ENCODE measurements at regions not wholly inside any gene's neighbourhood (a gene's known extent, or its start where the extent isn't known, plus 50 kb on each side); places are given as distances from the start of the nearest gene placed in this dataset.

GRCh38 chr11:90895850-90896249 lies 673.0 kb upstream of the CHORDC1 start:
- no peak overlapping the region for H3K4me3 ChIP-seq (ENCODE audit: low read depth, low read length)
- TF ChIP-seq, protein P1, sequence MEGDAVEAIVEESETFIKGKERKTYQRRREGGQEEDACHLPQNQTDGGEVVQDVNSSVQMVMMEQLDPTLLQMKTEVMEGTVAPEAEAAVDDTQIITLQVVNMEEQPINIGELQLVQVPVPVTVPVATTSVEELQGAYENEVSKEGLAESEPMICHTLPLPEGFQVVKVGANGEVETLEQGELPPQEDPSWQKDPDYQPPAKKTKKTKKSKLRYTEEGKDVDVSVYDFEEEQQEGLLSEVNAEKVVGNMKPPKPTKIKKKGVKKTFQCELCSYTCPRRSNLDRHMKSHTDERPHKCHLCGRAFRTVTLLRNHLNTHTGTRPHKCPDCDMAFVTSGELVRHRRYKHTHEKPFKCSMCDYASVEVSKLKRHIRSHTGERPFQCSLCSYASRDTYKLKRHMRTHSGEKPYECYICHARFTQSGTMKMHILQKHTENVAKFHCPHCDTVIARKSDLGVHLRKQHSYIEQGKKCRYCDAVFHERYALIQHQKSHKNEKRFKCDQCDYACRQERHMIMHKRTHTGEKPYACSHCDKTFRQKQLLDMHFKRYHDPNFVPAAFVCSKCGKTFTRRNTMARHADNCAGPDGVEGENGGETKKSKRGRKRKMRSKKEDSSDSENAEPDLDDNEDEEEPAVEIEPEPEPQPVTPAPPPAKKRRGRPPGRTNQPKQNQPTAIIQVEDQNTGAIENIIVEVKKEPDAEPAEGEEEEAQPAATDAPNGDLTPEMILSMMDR (IDR thresholded peaks at IDR 0.05; ENCODE audit: borderline replicate concordance, insufficient read depth, low read depth, low read length): no peak

DNA sequence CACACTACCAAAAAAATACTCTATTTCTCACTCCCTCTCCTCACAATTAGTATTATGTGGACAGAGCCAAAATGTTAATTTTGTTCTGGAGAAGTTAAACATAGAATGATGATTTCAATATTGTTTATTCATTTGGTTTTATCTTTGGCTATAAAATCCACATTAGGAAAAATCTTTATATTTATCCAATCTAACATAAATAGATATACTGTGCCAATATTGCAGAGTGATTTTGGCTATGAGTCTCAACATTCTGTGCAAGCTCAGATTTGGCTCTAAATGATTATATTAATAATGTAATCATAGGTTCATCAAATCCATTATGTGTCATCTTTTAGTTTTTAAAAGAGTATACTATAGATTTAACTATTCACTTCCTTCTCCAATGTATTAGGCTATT lies 667.5 kb upstream of the CHORDC1 start:
- H3K4me3 ChIP-seq (ENCODE audit: low read depth, low read length): no peak overlapping the region
- TF ChIP-seq, protein P1 (IDR thresholded peaks at IDR 0.05; ENCODE audit: borderline replicate concordance, insufficient read depth, low read depth, low read length): no peak

DNA sequence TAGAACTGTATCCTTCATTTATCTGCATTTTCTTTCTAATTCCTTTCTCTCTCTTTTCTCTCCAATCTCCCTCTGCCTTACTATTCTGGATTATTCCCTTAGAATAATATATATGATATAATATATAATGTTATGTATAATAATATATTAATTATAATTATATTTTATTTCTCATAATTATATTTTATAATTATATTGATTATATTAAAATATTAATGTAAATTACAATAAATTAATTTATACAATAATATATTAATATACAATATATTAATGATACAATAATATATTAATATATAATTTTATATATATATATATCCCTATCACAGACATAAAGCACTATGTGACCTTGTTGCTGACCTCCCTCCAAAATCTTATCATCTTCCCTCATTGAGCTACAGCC lies 661.3 kb upstream of the CHORDC1 start:
- TF ChIP-seq, protein P1 (IDR thresholded peaks at IDR 0.05; ENCODE audit: borderline replicate concordance, insufficient read depth, low read depth, low read length): no peak

GRCh38 chr11:90874986-90875385 lies 652.1 kb upstream of the CHORDC1 start:
- no peak overlapping the region for H3K4me3 ChIP-seq (ENCODE audit: low read depth, low read length)
- TF ChIP-seq, protein P1 (IDR thresholded peaks at IDR 0.05; ENCODE audit: borderline replicate concordance, insufficient read depth, low read depth, low read length): no peak

More for the DNA sequence above, 661.3 kb upstream of the CHORDC1 start:
- no peak overlapping the region for H3K4me3 ChIP-seq (ENCODE audit: low read depth, low read length)

- H3K4me3 ChIP-seq (ENCODE audit: low read depth, low read length): no peak overlapping the region
These were observed 651.4 kb upstream of the CHORDC1 start for GRCh38 chr11:90874281-90874680.

DNA sequence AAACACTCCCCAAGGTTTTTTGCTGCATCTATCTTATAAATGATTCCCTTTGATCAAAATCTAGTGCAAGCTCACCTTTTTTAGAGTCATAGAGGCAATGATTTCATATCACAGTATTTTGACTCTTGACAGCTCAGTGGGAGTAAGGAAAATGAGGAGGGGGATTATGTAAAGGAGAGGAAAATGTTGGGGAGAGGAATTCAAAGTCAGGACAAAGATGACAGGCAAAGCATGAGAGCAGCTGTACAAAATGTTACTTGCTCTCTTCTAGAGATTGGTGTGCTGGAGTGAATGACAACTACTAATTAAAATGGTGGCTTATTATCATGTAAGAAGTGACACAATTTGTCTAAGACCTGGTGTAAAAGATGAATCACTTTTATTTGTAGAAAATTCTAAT lies 644.6 kb upstream of the CHORDC1 start:
- TF ChIP-seq, protein P1 (IDR thresholded peaks at IDR 0.05; ENCODE audit: borderline replicate concordance, insufficient read depth, low read depth, low read length): no peak
- H3K4me3 ChIP-seq (ENCODE audit: low read depth, low read length): no peak overlapping the region

More at GRCh38 chr11:90874281-90874680, 651.4 kb upstream of the CHORDC1 start:
- TF ChIP-seq, protein P1 (IDR thresholded peaks at IDR 0.05; ENCODE audit: borderline replicate concordance, insufficient read depth, low read depth, low read length): no peak

DNA sequence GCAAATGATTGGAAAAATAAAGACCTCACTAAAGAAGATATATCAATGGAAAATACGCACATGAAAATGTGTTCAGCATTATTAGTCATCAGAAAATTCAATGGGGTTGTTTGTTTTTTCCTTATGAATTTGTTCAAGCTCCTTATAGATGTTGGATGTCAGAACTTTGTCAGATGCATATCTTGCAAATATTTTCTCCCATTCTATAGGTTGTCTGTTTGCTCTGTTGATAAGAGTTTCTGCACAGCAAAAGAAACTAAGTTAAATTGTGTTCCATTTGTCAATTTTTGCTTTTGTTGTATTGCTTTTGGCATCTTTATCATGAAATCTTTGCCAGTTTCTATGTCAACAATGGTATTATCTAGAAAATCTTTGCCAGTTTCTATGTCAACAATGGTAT lies 633.9 kb upstream of the CHORDC1 start:
- TF ChIP-seq, protein P1 (IDR thresholded peaks at IDR 0.05; ENCODE audit: borderline replicate concordance, insufficient read depth, low read depth, low read length): no peak
- no peak overlapping the region for H3K4me3 ChIP-seq (ENCODE audit: low read depth, low read length)
